Left forelimb (tissue), 1 donor: ENCODE measurements at regions not wholly inside any gene's neighbourhood (a gene's known extent, or its start where the extent isn't known, plus 50 kb on each side); places are given as distances from the start of the nearest gene placed in this dataset.

Source experiments
- DNase-seq: peaks from one replicate; pipeline ENCODE4 v3.0.0-alpha.2; 2018; ENCODE audit warnings: low spot score

DNA sequence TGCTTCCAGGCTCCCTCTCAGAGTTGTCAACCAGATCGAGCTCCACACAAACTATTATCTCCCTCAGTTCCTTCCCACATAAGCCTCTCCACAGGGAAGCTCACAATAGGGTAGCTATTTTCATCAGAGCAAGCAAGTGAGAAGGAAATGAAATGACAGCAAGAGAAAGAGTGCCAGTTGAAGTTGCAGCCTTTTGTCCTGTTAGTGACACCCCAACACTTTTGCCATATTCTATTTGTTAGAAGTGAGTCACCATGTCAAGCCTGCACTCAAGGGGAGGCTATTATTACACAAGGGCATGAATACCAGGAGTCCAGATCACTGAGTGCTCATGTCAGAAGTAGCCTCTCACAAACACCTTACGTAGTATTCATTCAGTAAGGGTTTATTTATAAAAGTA lies 266.3 kb upstream of the NOCT start:
- no peak for DNase-seq

- no peak for DNase-seq
Observed at GRCh38 chr4:138741766-138742377, 273.7 kb upstream of the NOCT start.

GRCh38 chr4:138740816-138741745 lies 274.5 kb upstream of the NOCT start:
- no peak for DNase-seq

- no peak for DNase-seq
Observed at GRCh38 chr4:138736362-138736761, 279.2 kb upstream of the NOCT start.

GRCh38 chr4:138734746-138735145 lies 280.8 kb upstream of the NOCT start:
- DNase-seq: no peak

DNA sequence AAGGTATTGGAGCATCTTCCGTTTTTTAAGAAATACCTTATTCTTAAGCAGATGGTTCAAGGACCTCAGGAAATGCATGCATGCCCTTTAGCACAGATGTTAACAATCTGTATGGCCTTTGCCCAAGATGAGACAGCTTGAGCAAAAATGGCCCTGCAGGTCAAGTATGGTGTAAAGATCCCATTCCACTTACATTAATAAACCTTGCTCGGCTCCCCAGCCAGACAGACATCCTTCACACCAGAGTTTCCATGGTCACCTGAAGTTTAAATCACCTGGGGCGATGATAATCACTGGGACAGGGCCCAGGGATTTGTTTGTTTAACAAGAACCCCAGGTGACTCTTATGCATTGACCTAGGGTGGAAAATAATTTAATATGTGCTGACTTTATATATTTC lies 287.0 kb upstream of the NOCT start:
- no peak for DNase-seq

- no peak for DNase-seq
Observed at GRCh38 chr4:138727731-138728130, 287.9 kb upstream of the NOCT start.

GRCh38 chr4:138724530-138724929 lies 291.1 kb upstream of the NOCT start:
- DNase-seq: no peak

DNA sequence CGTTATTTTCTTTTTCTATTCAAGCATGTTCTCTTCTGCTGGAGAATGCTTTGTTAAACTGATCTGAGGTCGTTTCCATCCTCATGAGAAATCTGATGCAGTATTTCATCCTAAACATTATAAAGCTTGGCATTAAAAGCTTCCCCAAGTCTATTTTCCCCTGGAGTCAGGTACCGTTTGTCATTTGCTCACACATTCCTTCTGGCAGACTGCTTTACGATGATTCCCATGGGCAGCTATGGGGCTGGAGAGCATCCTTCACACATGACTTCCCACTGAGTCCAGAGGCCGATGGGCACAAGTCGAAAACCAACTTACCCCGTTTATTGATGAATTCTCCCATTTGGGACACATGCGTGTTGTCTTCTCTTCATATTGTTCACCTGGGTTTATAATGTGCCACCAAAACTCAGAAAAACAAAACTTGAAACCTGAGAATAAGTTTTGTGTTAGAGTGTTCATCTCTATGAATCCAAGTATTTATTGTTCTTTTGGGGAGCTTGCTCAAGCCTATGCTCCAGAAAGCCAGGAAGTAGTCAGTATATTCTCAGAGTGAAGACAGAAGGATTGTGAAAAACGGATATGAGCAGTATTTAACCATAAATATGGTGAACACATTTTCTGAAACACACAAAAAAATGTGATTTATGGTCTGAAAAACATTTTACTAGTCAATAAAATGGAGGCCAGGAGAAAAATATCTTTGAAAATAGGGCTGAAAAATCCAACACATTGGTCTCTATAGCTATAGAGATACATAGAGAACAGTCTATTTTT lies 298.8 kb upstream of the NOCT start:
- DNase-seq: no peak

GRCh38 chr4:138710297-138710696 lies 305.3 kb upstream of the NOCT start:
- DNase-seq: no peak

GRCh38 chr4:138709859-138710258 lies 305.7 kb upstream of the NOCT start:
- no peak for DNase-seq

DNA sequence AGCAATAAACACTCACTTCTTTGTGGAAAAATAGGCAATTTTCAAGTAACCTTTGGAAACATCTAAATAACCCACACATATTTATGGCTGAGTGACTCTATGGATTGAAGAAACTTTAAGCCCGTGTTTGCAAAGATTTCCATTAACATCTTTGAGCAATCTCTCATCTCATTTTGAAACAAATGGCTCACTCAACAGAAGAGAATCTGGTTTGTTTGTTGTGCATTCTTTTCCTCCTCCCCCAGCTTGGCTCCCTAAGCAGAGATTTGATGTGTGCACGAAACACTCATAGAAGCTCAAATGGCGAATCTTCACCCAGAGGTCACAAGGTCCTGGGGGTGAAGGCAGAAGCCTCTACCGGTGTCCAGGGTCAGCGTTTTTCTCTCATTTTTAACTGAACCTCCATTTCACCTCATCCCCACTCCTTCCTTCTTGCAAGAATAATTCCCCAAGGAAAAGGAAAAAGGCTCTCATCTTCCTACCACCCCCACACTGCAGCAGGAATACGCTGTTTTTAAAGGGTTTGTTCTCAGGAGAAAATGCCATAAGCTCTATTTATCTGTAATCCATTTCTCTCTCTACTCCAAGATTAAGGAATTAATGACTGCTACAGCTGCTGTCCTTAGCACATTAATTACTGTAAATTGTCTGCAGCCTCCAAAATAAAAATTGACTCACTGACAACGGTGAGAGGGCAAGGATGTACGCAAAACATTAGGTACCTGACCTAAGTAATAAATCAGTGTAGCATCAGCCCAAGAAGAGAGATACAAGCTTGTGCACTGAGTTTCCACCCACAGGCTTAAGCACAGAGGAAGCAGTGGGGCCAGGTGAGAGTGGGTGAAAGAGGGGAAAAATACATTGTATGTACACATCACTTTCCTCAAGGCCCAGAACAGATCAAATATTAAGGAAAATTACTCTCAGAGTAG lies 307.6 kb upstream of the NOCT start:
- no peak for DNase-seq

GRCh38 chr4:138706201-138706600 lies 309.4 kb upstream of the NOCT start:
- no peak for DNase-seq

DNA sequence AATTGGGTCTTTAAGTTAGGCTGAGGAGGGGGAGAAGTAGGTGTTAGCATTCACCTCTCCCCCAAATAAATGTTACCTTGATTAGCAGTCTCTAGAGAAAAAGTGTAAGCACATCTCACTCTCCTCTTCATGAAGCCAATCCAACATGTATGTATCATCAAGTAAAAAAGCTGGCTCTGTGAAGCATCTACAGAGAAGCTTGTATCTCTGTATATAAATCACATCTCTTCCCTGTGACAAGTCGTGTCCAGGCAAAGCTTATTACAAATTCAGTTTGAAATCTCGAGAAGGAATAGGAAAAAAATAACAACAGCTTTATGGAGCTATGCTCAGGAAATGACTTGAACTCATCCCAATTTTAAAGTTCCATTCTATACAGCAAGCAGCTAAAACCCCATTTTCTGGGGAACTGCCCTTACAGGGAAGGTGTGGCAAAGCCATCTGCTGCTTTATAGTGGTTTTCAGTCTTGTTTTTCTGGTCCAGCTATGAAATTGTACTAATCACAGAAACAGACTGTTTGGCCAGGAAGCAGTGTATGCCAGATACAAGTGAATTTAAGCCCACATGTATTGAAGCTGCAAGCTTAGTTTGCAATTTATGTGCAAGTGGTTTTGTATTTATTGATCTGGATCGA lies 313.3 kb upstream of the NOCT start:
- DNase-seq: no peak

DNA sequence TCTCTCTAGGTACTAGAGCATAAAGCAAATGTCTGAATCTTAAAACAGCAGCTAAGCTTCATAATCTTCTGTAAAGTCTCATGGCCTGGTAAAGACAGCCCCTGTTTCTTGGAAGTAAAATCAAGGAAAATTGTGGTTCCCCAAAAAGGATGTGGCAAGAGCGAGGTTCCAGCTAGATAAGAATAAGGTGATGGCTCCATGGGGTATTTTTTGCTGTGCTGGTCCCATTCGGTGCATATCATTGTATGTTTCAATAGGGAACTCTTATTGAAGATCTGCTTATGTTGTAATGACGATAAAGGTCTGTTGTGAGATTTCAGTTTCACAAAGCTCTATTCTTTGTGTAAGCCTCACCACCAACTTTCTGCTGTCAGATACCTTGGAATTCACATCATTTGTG lies 316.9 kb upstream of the NOCT start:
- DNase-seq: no peak

GRCh38 chr4:138697851-138698250 lies 317.7 kb upstream of the NOCT start:
- DNase-seq: no peak

- no peak for DNase-seq
Observed at GRCh38 chr4:138696771-138697170, 318.8 kb upstream of the NOCT start.

DNA sequence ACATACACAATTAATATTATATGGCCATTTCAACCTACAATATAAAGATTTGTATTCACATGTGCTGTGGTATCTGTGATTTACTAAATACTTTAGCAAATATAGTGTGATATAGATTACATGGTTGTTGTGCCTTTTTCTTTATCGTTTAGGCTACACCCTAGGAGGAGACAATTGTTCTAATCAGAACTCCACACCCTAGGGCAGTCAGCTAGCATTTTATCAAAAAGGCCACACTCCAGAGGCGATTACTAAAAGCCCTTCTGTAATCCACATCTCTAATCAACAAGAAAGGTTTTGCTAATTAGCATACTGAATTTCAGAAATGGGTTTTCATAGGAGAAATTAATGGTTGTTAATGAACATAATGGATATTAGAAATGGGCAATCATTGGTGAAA lies 319.5 kb upstream of the NOCT start:
- DNase-seq: no peak

- DNase-seq: no peak
Observed at GRCh38 chr4:138693526-138693925, 322.1 kb upstream of the NOCT start.

DNA sequence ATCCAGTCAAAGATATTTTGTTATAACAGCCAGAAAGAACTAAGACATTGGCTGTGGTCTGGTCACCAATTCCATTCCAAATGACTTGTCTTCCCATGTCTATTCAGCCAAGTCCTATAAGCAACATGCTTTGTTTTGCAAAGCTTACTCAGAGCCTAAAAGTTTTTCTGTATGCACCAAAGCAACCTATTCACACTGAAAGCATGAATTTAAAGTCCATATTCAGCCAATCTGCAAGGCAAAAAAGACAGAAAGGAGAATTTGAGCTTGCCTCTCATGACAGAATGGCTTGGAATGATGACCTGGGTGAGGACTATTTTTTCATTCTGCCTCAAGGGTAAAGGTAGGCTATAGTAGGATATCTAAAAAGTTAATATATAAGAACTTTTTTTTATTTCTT lies 323.2 kb upstream of the NOCT start:
- no peak for DNase-seq

DNA sequence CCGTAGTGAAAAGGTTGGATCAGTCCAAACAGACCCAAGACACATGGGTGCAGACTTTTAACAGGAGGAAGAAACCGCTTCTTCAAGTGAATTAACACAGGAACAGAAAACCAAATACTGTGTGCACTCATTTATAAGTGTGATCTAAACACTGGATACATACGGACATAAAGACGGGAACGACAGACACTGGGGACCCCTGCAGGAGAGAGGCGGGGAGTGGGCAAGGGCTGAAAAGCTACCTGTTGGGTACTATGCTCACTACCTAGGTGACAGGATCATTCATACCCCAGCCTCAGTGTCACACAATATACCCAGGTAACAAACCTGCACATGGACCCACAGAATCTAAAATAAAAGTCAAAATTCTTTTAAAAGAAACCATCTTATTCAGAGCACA lies 326.0 kb upstream of the NOCT start:
- no peak for DNase-seq
